Ishikawa (cell line): ENCODE measurements at regions not wholly inside any gene's neighbourhood (a gene's known extent, or its start where the extent isn't known, plus 50 kb on each side); places are given as distances from the start of the nearest gene placed in this dataset.

Experiments
- EGR1 ChIP-seq: IDR thresholded peaks from 2 replicates; pipeline ENCODE4 v1.6.1; 2012
- FOXM1 ChIP-seq: IDR thresholded peaks from 2 replicates; pipeline ENCODE4 v1.6.1; 2012; ENCODE audit warnings: low read depth, borderline replicate concordance
- TEAD4 ChIP-seq: IDR thresholded peaks from 2 replicates; pipeline ENCODE4 v1.6.1; 2012

DNA sequence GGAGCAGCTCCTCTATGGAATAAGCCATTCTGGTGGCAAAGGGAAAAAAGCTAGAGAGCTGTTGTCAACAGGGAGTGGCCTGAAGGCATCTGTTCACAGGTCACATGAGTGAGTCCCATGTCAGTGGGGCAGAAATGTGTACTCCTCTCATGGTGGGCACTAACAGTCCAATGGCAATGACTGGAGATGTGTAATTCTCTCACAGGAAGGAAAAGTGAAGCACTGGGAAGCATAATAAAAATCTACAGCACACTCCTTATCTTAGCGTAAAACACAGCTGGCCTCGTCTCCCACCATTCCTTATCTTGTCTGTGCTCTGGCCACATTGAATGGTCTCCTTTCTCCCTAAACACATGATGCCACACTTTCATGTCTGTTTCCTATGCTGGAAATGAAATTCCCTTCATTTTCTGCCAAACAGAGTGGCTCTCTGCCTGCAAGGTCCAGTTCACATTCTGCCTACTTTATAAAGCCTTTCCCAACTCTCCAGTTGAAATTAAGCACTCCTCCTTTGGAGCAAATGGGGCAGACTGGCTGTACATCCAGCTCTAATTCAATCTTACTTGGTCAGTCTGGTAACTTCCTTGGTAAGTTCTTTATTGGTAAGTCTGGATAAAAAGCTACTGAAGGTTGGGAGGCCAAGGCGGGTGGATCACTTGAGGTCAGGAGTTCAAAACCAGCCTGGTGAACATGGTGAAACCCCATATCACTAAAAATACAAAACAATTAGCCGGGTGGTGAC lies 139.8 kb downstream of the RPL22L1 start:
- TF ChIP-seq TEAD4 (no peak), FOXM1 (no peak), EGR1 (no peak)
